ENCODE measurements at regions not wholly inside any gene's neighbourhood (a gene's known extent, or its start where the extent isn't known, plus 50 kb on each side); places are given as distances from the start of the nearest gene placed in this dataset.

DNA sequence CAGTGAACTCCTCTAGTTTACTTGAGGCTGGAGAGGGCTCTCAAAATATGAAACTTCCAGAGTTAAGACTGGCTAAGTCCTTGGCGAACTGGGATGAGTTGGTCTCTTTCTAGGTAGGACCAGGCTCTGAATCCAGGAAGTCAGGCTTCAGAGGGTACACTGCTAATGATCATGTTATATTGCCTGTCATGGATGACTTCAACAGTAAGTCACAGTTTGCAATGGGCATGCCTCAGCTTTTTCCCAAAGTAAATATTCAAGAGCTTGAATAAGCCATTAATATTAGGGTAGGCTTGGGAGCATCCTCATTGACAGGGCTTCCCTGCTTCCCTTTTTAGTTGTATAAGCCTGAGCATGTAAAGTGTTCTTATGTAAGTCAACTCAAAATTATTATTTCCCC lies 61.7 kb upstream of the PTHLH start:
- TF ChIP-seq, protein P1, sequence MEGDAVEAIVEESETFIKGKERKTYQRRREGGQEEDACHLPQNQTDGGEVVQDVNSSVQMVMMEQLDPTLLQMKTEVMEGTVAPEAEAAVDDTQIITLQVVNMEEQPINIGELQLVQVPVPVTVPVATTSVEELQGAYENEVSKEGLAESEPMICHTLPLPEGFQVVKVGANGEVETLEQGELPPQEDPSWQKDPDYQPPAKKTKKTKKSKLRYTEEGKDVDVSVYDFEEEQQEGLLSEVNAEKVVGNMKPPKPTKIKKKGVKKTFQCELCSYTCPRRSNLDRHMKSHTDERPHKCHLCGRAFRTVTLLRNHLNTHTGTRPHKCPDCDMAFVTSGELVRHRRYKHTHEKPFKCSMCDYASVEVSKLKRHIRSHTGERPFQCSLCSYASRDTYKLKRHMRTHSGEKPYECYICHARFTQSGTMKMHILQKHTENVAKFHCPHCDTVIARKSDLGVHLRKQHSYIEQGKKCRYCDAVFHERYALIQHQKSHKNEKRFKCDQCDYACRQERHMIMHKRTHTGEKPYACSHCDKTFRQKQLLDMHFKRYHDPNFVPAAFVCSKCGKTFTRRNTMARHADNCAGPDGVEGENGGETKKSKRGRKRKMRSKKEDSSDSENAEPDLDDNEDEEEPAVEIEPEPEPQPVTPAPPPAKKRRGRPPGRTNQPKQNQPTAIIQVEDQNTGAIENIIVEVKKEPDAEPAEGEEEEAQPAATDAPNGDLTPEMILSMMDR (IDR thresholded peaks at IDR 0.05; ENCODE audit: low read length) = no peak
- TF ChIP-seq EZH2 (optimal IDR thresholded peaks at IDR 0.05; ENCODE audit: low read depth, low read length) = no peak
- no peak for TF ChIP-seq EZH2phosphoT487 (IDR thresholded peaks at IDR 0.05; ENCODE audit: low read length)
